ENCODE measurements at regions not wholly inside any gene's neighbourhood (a gene's known extent, or its start where the extent isn't known, plus 50 kb on each side); places are given as distances from the start of the nearest gene placed in this dataset.

DNA sequence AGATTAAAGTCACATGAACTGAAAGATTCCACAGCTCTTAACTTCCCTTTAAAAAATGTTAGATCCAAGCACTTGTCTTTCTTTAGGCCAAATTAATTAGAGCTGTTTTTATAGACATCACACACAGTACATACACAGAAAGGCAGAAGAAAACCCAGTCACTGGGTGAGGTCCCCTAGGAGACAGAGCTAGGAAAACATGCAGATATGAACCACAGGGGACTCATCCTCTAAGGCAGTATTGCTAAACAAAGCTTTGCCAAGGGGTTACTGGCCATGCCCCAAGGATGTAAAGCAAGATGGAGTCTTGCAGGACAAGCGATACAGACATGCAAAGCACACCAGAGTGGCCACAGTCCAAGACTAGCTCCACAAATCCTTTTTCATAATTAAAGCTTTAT, 227.0 kb downstream of the SEMA6A start:
- no peak for DNase-seq (ENCODE audit: low read depth in 1 of 2, low spot score in 1 of 2)
- H3K4me3 ChIP-seq (replicated peaks; ENCODE audit: insufficient read depth, low read length) = no peak overlapping the region
- no peak overlapping the region for H3K27ac ChIP-seq (replicated peaks)
- TF ChIP-seq, protein P1, sequence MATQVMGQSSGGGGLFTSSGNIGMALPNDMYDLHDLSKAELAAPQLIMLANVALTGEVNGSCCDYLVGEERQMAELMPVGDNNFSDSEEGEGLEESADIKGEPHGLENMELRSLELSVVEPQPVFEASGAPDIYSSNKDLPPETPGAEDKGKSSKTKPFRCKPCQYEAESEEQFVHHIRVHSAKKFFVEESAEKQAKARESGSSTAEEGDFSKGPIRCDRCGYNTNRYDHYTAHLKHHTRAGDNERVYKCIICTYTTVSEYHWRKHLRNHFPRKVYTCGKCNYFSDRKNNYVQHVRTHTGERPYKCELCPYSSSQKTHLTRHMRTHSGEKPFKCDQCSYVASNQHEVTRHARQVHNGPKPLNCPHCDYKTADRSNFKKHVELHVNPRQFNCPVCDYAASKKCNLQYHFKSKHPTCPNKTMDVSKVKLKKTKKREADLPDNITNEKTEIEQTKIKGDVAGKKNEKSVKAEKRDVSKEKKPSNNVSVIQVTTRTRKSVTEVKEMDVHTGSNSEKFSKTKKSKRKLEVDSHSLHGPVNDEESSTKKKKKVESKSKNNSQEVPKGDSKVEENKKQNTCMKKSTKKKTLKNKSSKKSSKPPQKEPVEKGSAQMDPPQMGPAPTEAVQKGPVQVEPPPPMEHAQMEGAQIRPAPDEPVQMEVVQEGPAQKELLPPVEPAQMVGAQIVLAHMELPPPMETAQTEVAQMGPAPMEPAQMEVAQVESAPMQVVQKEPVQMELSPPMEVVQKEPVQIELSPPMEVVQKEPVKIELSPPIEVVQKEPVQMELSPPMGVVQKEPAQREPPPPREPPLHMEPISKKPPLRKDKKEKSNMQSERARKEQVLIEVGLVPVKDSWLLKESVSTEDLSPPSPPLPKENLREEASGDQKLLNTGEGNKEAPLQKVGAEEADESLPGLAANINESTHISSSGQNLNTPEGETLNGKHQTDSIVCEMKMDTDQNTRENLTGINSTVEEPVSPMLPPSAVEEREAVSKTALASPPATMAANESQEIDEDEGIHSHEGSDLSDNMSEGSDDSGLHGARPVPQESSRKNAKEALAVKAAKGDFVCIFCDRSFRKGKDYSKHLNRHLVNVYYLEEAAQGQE (IDR thresholded peaks at IDR 0.05; ENCODE audit: insufficient replicate concordance, low read depth) = no peak
- no peak for TF ChIP-seq GABPA (IDR thresholded peaks at IDR 0.05; ENCODE audit: low read depth)
- no peak for TF ChIP-seq POLR2AphosphoS5 (IDR thresholded peaks at IDR 0.05; ENCODE audit: low read depth)
- TF ChIP-seq, protein P2, sequence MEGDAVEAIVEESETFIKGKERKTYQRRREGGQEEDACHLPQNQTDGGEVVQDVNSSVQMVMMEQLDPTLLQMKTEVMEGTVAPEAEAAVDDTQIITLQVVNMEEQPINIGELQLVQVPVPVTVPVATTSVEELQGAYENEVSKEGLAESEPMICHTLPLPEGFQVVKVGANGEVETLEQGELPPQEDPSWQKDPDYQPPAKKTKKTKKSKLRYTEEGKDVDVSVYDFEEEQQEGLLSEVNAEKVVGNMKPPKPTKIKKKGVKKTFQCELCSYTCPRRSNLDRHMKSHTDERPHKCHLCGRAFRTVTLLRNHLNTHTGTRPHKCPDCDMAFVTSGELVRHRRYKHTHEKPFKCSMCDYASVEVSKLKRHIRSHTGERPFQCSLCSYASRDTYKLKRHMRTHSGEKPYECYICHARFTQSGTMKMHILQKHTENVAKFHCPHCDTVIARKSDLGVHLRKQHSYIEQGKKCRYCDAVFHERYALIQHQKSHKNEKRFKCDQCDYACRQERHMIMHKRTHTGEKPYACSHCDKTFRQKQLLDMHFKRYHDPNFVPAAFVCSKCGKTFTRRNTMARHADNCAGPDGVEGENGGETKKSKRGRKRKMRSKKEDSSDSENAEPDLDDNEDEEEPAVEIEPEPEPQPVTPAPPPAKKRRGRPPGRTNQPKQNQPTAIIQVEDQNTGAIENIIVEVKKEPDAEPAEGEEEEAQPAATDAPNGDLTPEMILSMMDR (IDR thresholded peaks at IDR 0.05; ENCODE audit: insufficient read depth, low read length) = no peak
- TF ChIP-seq SPI1 (IDR thresholded peaks at IDR 0.05; ENCODE audit: borderline replicate concordance, low read depth) = no peak
- H3K27me3 ChIP-seq (ENCODE audit: insufficient read depth, poor library complexity, severe bottlenecking) = no peaks in the 10 kb centered on the region

DNA sequence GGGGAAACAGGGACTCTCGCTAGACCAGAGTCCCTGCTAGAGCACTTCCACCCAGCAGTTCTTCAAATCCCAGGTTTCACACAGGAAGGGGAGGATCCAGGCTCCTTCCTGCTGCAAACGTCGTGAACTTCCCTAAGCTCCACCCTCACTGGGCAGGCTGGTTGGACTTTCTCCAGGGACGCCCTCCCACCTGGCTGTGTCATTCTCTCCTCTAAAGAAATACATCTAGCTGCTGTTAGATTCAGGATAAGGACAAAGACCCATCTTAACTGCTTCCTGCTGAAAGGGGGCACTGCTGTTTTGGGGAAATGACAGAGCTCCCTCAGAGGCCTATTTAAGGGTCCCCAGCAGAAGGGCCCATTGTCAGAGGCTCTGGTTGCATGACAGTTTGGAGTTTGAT, 230.7 kb downstream of the SEMA6A start:
- H3K4me3 ChIP-seq (replicated peaks; ENCODE audit: insufficient read depth, low read length) = no peak overlapping the region
- H3K27ac ChIP-seq (replicated peaks) = no peak overlapping the region

More for the DNA sequence above, 230.7 kb downstream of the SEMA6A start:
- DNase-seq (ENCODE audit: low read depth in 1 of 2, low spot score in 1 of 2) = no peak
- TF ChIP-seq POLR2AphosphoS5 (IDR thresholded peaks at IDR 0.05; ENCODE audit: low read depth) = no peak
- TF ChIP-seq, protein P1 (IDR thresholded peaks at IDR 0.05; ENCODE audit: insufficient replicate concordance, low read depth) = no peak
- TF ChIP-seq SPI1 (IDR thresholded peaks at IDR 0.05; ENCODE audit: borderline replicate concordance, low read depth) = no peak
- TF ChIP-seq, protein P2 (IDR thresholded peaks at IDR 0.05; ENCODE audit: insufficient read depth, low read length) = no peak
- TF ChIP-seq GABPA (IDR thresholded peaks at IDR 0.05; ENCODE audit: low read depth) = no peak
- no peaks in the 10 kb centered on the region for H3K27me3 ChIP-seq (ENCODE audit: insufficient read depth, poor library complexity, severe bottlenecking)

Data from HL-60 (cell line).